ENCODE measurements at regions not wholly inside any gene's neighbourhood (a gene's known extent, or its start where the extent isn't known, plus 50 kb on each side); places are given as distances from the start of the nearest gene placed in this dataset.
A peak's percentile ranks its signal among the peaks of the same experiment; 100 is the strongest.

DNA sequence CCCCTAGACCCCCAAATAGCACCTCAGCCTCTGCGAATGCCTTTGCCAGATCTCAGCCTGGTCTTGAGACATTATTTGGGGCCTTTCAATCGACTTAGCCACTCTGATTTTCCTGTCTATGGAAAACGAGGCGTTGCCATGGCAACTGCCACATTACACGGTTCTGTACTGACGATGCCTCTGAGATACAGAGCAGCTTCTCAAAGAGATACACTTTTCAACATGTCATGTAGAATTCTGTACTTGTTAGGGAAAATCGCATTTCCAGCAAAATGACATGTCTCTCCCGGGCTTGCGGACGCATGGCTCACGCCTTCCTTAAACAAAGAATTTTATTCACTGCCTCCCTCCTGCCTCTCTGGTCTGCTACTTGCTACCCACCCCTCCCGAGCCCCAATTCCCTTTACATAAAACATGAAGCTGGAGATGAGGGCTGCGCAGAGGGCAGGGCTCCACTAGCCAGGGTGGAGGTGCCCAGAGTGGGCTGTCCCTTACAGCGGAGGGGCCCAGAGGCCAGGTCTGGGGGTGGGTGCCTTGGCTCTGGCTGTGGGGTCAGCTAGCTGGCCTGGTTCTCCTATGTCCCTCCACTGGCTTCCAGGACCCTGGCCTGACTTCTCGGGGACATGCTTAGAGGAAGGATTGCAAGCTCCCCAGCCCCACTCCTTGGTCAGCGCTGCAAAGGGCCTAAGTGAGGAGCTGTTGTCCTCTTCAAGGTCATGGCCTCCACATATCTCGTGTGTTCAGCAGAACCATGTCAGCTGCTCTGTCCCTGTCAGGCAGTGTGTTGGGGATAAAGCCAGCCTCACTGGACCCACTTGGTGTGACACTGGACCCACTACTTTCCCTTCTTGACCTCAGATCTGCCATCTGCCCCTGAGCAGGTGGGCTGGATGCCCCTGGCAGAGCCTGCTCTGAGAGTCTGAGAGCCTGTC is 342.5 kb downstream of the RPS24 start:
- no peak for DNase-seq

- DNase-seq = peak; percentile 30
Measured at GRCh38 chr10:78377356-78377755, 343.7 kb downstream of the RPS24 start.

DNA sequence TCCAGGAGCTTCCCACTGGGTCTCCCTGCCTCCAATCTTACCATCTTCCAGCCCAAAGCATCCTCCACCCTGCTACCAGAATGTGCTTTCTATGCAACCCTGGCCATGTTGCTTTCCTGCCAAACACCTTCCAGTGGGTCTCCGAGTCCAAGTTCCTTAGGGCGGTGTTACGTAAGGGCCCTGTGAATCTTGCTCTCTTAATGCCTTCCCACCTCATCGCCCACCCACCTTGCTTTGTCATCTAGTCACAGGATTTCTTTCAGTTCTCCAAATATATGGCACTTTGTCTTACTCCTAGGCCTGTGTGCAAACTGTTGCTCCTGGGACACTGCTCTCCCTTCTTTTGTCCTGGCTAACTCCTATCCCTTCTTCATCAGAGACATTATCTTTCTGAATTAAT is 344.5 kb downstream of the RPS24 start:
- DNase-seq = no peak

DNA sequence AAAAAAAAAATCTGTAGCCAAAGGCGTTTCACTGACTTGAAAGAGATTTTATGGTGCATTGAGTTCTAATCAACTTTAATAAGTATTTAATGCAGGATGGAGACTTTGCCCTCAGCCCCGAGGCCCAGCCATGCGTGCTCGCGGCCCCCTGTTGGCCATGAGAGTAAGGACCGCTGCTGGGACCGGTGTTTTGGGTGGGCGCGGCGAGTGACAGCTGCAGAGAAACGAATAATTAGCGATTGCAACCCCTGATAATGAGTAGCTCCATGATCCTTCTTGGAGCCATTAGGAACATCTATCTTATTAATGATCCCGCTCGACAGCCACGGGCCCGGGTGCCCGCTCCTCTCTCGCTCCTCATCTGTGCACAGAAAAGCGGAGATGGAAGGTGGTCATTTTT is 347.4 kb downstream of the RPS24 start:
- no peak for DNase-seq

DNA sequence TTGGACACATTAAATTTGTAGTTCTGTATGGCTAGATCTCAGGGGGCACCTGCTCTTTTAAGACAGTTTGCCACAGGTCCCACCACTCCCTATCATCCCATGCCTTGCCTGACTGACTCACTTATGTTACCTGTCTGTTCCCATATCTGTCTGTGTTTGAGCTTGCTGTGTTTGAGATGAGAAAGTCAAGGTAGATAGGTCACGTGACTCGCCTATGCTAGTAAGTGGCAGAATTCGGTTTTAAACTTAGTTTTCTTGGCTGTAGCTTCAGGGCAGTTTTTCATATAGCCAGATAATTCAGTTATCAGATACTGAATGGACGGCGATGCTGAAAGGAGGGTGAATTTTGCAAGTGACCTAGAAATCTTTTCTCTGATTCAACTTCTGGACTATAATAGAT is 348.4 kb downstream of the RPS24 start:
- no peak for DNase-seq

GRCh38 chr10:78382772-78383171 is 349.1 kb downstream of the RPS24 start:
- DNase-seq = no peak

- DNase-seq = no peak
Measured at GRCh38 chr10:78383378-78384048, 349.9 kb downstream of the RPS24 start.

DNA sequence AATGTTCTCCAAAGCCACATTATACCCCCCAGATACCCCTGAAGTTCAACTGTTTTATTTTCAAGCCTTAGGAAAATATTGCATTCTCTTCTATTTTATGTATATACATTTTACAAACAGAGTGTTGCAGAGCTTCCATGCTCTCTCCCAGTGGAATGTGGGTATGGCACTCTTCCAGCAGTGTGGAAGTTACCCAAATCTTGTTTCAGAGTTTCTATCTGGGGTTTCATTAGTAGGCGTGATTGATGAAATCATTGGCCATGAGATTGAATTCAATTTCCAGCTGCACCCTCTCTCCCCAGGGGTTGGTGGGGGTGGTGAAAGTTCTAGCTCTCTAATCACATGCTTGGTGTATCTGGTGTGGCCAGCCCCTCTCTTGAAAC is 350.4 kb downstream of the RPS24 start:
- no peak for DNase-seq

- no peak for DNase-seq
Measured at GRCh38 chr10:78385599-78385998, 351.9 kb downstream of the RPS24 start.

GRCh38 chr10:78386509-78386908 is 352.8 kb downstream of the RPS24 start:
- no peak for DNase-seq

DNA sequence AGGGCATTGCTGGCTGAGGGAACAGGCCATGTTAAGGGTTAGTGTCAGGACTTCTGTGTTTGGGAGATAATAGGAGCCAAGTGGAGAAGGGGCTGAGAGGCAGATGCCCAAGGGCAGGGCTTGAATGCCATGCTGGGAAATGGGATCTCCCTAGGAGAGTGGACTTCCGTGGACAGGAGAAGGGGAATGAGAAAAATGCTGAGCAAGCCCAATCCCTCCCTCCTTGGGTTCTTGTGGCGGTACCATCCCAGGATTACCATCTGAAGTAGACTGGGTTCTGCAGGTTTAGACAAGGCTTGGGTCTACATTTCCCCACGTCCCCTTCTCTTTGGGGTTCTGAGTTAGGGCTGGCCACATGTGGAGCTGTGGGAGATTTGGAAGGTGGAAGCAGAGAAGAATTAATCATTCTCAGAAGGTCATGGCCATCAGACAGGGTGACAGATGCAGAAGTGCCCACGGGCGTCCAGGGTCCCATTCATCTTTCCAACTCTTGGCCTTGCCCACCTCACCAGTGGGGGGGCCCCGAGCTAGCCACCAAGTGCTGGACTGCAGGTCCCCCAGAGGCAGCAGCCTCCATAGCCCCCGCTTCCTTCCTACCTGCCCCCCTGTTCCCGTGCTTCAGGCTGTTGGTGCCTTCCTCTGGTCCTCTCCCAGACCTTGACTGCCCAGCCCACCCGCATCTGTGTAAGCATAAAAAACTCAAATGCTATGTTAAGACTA is 354.8 kb downstream of the RPS24 start:
- no peak for DNase-seq

- DNase-seq = no peak
Measured at GRCh38 chr10:78389419-78389818, 355.8 kb downstream of the RPS24 start.

- no peak for DNase-seq
Measured at GRCh38 chr10:78390051-78390450, 356.4 kb downstream of the RPS24 start.

DNA sequence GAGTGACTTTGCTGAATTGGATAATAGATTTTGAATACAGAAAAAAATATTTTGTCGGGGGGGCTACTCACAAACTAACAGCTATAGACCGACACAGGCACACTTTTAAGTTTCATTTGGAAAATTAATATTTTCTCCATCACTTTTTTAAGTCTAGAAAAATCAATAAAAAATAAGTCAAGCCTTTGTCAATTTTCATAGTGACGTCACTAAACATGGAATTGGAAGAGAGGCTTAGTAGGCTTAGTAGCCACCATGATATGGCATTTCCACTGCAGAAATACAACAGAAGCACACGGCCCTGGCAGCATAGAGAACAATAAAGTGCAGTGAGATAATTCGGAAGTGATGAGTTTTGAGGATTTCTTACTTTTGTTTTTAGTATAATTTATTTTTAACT is 357.2 kb downstream of the RPS24 start:
- DNase-seq = no peak

GRCh38 chr10:78391585-78391984 is 357.9 kb downstream of the RPS24 start:
- no peak for DNase-seq

DNA sequence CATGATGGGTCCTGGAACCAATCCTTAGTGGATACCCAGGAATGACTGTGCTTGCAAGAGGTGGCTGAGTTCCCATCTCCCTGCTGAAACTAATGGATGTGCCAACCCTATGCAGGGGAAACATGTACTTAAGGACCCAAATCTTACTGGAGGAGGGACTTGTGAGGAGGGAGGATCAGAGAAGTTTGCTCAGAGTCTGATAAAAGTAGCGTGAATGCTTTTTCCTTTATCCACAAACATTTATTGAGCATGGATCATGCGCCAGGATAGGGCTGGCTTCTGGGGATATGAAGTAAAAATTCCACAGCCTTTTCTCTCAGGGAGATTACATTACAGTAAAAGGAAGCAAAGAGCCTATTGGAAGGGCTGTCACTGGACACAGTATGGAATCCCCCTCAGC is 358.5 kb downstream of the RPS24 start:
- no peak for DNase-seq

GRCh38 chr10:78393094-78393493 is 359.4 kb downstream of the RPS24 start:
- no peak for DNase-seq

DNA sequence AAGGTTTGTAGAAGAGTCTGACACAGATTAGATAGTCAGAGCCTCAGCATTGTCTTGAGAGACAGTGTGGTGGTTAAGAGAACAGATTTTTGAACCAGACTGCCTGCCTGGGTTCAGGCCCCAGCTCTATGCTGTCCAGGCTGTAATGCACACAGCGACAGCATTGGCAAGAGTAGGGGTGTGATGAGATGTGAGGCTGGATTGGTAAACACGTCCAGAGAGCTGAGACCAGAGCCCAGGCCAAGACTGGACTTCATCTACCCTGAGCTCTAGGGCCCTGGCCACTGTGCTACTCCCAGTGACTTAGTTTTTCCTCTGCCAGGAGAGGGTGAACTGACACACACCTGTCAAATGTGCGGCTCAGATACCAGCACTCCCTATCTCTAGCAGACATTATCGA is 360.4 kb downstream of the RPS24 start:
- no peak for DNase-seq

- DNase-seq = no peak
Measured at GRCh38 chr10:78395162-78395561, 361.5 kb downstream of the RPS24 start.

DNA sequence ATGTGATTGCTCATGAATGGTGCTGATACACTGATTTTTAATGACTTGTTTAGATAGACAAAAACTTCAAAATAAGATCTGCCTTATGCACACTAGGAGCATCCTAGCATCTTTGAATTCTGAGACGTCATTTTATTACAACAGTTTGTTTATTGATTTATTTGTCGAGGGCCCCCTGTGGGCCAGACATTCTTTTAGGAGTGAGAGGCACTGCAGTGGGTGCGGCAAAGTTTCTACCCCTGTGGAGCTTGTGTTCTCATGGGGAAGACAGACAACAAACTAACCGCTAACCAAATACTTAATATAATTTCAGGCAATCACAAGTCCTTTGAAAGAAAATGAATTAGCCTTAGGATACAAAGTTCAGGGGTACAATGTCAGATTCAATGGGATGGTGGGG is 363.1 kb downstream of the RPS24 start:
- no peak for DNase-seq

DNA sequence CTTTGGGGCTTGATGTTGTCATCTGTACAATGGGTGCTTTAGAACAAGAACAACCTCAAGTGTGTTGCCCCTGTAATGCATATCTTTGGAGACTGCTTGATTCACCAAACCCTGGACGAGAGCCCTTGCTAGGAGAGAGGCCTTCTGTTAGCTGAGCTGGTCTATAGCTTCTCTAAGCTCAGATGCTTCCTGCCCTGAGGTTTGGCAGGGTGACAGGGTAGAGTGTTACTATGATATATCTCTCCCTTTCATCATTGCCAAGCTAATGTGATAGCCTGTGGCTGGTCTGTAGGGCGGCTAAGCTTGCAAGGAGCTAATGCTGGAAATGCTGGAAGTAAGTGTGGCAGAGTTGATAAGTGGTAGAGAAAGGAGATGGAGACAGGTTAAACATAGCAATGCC is 364.1 kb downstream of the RPS24 start:
- no peak for DNase-seq

GRCh38 chr10:78398382-78398781 is 364.7 kb downstream of the RPS24 start:
- no peak for DNase-seq

DNA sequence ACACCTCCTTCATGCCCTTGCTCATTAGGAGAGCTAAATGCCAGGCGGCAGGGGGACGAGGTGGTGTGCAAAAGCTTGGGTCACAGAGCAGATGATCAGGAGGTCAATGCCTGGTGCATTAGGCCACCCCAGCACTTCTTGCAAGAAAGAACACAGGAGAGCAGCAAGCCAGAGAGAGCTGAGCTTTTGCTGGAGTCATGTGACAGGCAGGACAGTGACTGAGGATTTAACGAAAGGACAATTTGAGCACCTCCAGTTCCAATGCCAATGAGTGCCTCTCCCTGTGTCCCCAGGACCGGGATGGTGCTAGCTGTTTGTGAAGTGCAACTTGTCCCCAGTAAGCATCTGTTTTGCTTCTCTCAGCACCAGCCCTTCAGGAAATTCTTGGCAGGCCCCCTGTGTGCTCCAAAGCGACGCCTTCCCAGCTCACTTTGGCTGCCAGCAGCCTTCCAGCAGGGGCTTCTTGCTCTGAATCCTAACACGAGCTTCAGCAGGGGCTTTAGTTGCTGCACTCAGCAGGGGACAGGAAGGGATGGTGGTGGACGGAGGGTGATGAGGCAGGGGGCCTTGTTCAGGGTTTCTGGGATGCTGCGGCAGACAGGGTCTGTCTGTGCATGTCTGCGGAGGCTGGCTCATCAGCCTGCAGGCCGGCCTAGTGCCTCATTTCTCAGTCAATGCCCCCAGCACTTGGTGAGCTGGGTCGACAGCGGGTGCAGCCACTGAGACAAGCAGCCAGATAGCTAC is 368.1 kb downstream of the RPS24 start:
- no peak for DNase-seq
